A204.1 (cell line): ENCODE measurements at regions not wholly inside any gene's neighbourhood (a gene's known extent, or its start where the extent isn't known, plus 50 kb on each side); places are given as distances from the start of the nearest gene placed in this dataset.
"Not testable (repeated sequence)": the region's sequence is repeated elsewhere in the genome, so short reads cannot be mapped to it uniquely, and the experiment has no call there.

Experiments used
- FAIRE-seq: peaks from 2 replicates; lab custom pipeline; 2012; peaks lifted over from hg19 to GRCh38; lab: Jason Lieb, UNC

GRCh38 chr13:97520061-97520460 is 86.1 kb downstream of the RAP2A start:
- FAIRE-seq: no peak

- no peak for FAIRE-seq
Observed at GRCh38 chr13:97520866-97521265, 86.9 kb downstream of the RAP2A start.

GRCh38 chr13:97521726-97522125 is 87.8 kb downstream of the RAP2A start:
- FAIRE-seq: no peak

GRCh38 chr13:97522243-97522642 is 88.3 kb downstream of the RAP2A start:
- FAIRE-seq: no peak

GRCh38 chr13:97526556-97526955 is 92.6 kb downstream of the RAP2A start:
- FAIRE-seq: no peak

DNA sequence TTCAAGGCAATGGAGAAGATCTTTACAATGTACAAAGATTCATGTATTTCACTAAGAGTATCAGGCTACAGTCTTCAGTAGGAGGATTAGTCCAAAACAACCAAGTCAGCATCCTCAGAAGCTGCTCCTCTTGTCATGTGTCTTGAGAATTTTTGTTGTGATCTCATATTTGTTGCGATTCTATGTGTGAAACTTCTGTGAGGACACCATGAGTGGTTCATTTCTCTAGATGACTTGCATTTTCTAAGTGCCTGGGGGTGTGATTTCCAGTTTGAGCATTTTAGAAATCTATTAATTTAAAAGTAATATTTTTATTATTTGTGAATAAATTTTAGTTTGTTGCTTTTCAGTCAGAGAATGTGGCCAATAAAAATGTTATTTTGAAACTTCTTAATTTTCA is 94.5 kb downstream of the RAP2A start:
- no peak for FAIRE-seq

DNA sequence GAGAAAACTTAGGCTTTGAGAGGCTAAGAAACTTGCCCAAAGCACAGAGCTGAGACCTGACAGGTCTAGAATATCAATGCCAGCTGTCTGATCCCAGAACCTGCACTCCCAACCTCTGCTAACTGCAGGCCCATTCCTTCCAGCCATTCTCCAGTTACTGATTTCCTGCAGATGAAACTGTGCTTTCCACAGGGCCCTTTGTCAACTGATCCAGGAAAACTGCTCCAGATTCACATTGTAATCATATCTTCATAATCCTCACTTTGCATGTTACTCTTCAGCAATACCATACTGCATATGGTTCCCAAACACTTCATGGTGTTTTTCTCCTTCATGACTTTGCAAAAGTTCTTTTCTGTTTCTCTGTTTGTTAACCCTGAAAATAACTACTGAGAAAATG is 100.6 kb downstream of the RAP2A start:
- FAIRE-seq: no peak

DNA sequence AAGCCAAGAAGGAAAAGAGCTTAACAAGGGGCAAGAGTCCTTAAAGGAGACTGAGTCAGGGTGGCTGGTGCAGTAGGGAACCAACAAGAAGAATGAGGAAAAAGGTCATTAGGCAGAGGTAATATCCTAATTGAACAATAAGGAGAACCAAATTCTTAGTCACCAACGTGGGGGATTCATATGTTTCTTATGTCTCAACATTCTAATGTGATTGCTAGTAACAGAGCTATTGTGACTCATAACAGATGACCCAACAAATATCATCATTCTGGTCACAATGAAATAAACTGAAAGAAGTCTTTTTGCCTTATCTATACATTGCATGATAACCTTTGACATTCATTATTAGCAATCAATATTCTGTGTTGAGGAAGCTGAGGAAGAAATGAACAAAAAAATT is 101.6 kb downstream of the RAP2A start:
- no peak for FAIRE-seq

DNA sequence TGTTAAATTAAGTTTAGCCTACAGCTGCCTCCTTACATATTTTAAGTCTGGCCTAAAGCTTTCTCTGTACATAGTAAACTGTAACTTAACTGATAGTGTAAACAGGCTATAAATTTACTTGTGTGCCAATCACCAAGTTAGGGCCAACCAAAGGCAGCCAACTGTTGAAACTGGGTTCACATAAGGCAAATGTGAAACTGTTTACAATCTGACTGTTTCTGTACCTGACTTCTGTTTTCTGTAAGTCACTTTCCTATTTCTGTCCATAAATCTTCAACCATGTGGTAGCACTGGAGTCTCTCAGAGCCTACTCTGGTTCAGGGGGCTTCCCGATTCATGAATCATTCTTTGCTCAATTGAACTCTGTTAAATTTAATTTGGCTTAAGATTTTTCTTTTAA is 103.1 kb downstream of the RAP2A start:
- FAIRE-seq: no peak

- no peak for FAIRE-seq
Observed at GRCh38 chr13:97538203-97538602, 104.2 kb downstream of the RAP2A start.

DNA sequence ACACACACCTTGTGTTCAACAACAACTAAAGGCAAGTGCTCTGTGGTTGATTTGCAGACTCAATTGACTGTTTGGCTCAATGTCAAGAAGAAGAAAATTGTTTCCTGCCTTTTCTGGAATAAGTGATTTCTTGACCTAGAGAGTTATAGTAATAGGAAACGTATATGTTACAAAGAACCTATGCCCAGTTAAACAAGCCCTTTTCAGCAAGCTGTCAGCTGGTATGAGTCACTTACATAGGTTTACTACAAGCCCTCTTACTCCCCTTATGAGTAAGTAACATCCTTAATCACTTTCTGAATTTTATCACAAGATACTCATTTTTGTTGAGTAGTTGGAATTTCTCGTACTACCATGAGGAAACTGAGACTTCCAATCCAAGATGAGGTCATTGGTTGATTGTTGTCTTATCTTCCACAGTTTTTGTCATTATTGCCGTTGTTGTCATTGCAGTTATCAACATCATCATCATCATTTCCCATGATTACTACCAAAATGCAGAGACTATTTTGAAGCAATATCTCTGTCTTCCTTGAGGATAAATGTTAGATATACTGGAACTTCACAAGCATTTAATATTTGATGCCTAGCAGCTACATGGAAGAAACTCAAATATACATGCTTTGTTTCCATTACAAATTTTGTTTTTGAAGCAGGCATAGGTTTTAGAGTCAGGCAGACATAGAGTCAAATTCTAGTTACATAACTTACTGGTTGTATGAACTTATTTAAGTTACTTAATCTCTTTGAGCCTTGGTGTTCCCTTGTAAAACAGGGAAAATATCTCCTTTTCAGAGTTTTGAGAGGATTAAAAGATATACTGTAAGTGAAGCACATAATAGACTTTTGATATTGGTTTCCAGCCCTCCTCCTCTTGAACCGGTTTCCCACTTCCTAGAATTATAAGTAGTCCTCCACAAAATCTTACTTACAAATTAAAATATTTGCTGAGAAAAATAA is 106.0 kb downstream of the RAP2A start:
- FAIRE-seq: no peak

DNA sequence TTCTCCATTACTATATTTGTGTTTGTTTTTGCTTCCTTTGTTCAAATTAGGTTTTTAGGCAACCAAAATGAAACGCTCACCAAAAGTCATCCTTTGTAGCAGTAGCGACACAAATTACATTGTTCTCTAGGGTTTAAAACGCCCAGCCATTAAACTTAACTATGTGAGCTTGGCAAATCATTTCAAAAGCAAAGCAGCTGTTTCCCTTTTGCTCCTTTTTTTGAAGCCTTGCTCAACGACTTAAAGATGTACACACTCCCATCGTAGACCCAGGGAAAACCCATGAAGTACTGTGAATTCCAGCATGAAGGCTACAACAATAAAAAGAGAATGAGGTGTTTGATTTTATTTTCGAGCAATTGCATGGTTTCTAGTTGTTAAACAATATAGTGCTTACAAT is 106.7 kb downstream of the RAP2A start:
- no peak for FAIRE-seq

- no peak for FAIRE-seq
Observed at GRCh38 chr13:97542102-97542685, 108.2 kb downstream of the RAP2A start.

GRCh38 chr13:97544031-97544765 is 110.2 kb downstream of the RAP2A start:
- no peak for FAIRE-seq

GRCh38 chr13:97544971-97545499 is 111.1 kb downstream of the RAP2A start:
- not testable (repeated sequence) for FAIRE-seq

- no peak for FAIRE-seq
Observed at GRCh38 chr13:97548138-97548537, 114.2 kb downstream of the RAP2A start.

- no peak for FAIRE-seq
Observed at GRCh38 chr13:97548711-97549110, 114.7 kb downstream of the RAP2A start.

DNA sequence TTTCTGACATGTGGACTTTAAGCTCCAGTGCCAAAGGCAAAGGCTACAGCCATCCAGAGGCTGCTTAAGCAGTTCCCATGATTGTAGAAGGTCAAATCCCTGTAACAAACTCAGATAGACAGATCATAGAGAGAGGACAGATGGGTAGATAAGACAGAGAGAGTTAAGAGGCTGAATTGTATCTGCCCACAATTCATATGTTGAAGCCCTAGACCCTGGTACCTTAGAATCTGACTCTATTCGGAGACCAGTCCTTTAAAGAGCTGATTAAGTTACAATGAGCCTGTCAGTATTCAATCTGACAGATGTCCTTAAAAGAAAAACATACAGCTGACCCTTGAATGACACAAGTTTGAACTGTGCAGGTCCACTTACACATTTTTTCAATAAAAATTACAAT is 115.2 kb downstream of the RAP2A start:
- FAIRE-seq: no peak

GRCh38 chr13:97554496-97554895 is 120.5 kb downstream of the RAP2A start:
- no peak for FAIRE-seq

DNA sequence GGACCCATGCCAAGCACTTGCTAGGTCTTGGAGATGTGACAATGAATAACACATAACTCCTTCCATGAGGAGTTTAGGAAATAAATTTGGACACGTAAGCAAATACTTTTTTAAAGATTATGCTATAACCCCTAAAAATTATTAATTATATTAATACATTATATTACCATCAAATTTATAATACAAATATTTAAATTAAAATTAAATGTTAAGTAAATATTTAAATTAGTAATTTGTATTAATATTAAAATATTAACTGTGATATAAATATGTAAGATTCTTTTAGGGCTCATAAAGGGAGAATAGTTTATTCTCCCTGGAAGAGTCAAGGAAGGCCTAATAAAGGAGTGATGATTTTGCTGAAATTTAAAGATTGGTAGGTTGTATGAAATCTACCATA is 121.1 kb downstream of the RAP2A start:
- FAIRE-seq: peak; percentile 93

- FAIRE-seq: no peak
Observed at GRCh38 chr13:97559030-97559429, 125.1 kb downstream of the RAP2A start.

DNA sequence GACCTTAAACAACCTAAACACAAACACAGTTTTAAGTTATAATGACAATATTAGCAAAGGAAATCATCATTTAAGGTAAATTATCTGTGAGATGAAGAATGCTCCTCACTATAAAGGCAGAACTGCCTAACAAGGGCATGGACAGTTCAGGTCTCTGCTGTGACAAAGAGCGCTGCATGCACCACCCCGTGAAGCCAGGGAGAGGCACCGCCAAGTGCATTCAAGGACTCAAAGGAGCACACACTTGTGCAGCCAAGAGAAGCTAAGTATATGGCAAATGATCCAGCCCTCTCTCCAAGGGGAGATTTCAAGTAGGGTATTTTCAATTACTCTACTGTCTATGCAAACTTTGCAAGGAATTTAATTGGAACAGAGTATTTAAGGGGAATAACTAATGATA is 126.0 kb downstream of the RAP2A start:
- no peak for FAIRE-seq

DNA sequence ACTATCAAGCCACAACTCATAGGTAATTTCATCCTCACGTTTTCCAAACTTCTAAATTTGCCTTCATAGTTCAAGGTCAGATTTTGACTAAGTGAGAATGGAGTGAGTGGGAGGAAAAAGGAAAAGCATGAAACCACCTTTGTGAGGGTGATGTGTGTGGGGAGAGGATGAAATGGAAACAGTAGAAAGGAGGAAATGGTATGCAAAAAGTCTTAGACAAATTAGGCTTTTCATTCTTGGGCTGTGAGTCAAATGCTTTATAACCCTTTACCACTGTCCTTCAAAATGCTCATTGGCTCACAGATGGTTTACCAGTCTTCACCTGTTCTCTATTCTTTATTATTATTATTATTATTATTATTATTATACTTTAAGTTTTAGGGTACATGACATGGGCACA is 127.2 kb downstream of the RAP2A start:
- FAIRE-seq: no peak
